ENCODE measurements at regions not wholly inside any gene's neighbourhood (a gene's known extent, or its start where the extent isn't known, plus 50 kb on each side); places are given as distances from the start of the nearest gene placed in this dataset.

DNA sequence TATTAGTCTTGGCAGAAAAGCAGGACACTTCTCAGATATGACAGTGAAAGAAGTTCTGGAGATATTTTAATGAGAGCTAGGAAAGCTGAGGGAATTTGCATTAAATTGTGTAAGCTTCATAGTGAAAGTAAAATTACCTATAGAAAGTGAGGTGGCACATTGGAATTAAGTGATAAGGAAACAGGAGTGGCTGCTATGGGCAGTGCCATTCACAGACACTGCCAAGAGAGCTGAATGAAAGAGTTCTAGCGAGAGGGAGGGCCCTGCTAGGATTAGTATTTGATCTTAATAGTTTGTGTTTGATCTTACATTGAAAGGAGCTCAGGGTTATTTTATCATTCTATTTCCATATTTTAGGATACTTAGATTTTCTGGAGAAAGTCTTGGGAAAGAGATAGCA, 351.9 kb downstream of the DDX10 start (continued):
- no peak for TF ChIP-seq POLR2AphosphoS5 (IDR thresholded peaks at IDR 0.05; ENCODE audit: low read depth, low read length)
- no peak for TF ChIP-seq ELF1 (IDR thresholded peaks at IDR 0.05; ENCODE audit: borderline replicate concordance, low read depth)
- no peak for TF ChIP-seq ZFX (IDR thresholded peaks at IDR 0.05)

- no peak overlapping the region for H3K27ac ChIP-seq (ENCODE audit: low read depth, low read length)
- ChIA-PET POLR2A (no interaction called here), RAD21 (ENCODE audit: low non-redundant PET in 1 of 2, low total read pairs in 2 of 2, uncharacterized antibody in 2 of 2, unreplicated experiment in 2 of 2) (no interaction called here), CTCF (no interaction called here)
- no peaks in the 10 kb centered on the region for H3K9me3 ChIP-seq (ENCODE audit: control insufficient read depth in 1 of 2, insufficient read depth in 1 of 2, low read depth in 1 of 2, low read length in 2 of 2)
- no peaks in the 10 kb centered on the region for H3K27me3 ChIP-seq (ENCODE audit: insufficient read depth, low read length)
- H3K9me2 ChIP-seq (ENCODE audit: insufficient read depth): no peaks in the 10 kb centered on the region
- no peak overlapping the region for H2AFZ ChIP-seq (ENCODE audit: low read depth, low read length, poor library complexity, severe bottlenecking)
- no peak overlapping the region for H3K9ac ChIP-seq (ENCODE audit: low read length)
- H3K4me3 ChIP-seq (replicated peaks in 1 of 2; ENCODE audit: low read depth in 1 of 2, low read length in 2 of 2): no peak overlapping the region
- TF ChIP-seq ZNF274 (IDR thresholded peaks at IDR 0.05; ENCODE audit: low read depth, low read length) (no peak), YY1 (IDR thresholded peaks at IDR 0.05; ENCODE audit: extremely low read depth, insufficient replicate concordance, low read depth, low read length) (no peak), POLR2AphosphoS5 (IDR thresholded peaks at IDR 0.05; ENCODE audit: low read depth, low read length) (no peak), EZH2 (IDR thresholded peaks at IDR 0.05) (no peak), JUND (IDR thresholded peaks at IDR 0.05) (no peak), SRF (IDR thresholded peaks at IDR 0.05; ENCODE audit: low read depth) (no peak), POLR2A (IDR thresholded peaks at IDR 0.05; ENCODE audit: borderline replicate concordance, extremely low read depth, insufficient read depth, insufficient read length) (no peak), CEBPB (IDR thresholded peaks at IDR 0.05; ENCODE audit: low read depth) (no peak), EGR1 (IDR thresholded peaks at IDR 0.05; ENCODE audit: low read depth) (no peak), ELF1 (IDR thresholded peaks at IDR 0.05; ENCODE audit: borderline replicate concordance, low read depth) (no peak), RAD21 (IDR thresholded peaks at IDR 0.05; ENCODE audit: low read depth) (no peak), SIN3A (IDR thresholded peaks at IDR 0.05; ENCODE audit: low read depth) (no peak), CBX3 (IDR thresholded peaks at IDR 0.05; ENCODE audit: low read depth) (no peak), SP1 (IDR thresholded peaks at IDR 0.05; ENCODE audit: low read depth) (no peak), EZH2phosphoT487 (IDR thresholded peaks at IDR 0.05; ENCODE audit: borderline replicate concordance) (no peak), FOSL1 (IDR thresholded peaks at IDR 0.05; ENCODE audit: low read depth) (no peak), REST (IDR thresholded peaks at IDR 0.05; ENCODE audit: low read depth) (no peak), ZBTB33 (IDR thresholded peaks at IDR 0.05; ENCODE audit: extremely low read depth, insufficient replicate concordance, low read length) (no peak)
- TF ChIP-seq, protein P1, sequence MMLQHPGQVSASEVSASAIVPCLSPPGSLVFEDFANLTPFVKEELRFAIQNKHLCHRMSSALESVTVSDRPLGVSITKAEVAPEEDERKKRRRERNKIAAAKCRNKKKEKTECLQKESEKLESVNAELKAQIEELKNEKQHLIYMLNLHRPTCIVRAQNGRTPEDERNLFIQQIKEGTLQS (IDR thresholded peaks at IDR 0.05): no peak
- TF ChIP-seq, protein P2, sequence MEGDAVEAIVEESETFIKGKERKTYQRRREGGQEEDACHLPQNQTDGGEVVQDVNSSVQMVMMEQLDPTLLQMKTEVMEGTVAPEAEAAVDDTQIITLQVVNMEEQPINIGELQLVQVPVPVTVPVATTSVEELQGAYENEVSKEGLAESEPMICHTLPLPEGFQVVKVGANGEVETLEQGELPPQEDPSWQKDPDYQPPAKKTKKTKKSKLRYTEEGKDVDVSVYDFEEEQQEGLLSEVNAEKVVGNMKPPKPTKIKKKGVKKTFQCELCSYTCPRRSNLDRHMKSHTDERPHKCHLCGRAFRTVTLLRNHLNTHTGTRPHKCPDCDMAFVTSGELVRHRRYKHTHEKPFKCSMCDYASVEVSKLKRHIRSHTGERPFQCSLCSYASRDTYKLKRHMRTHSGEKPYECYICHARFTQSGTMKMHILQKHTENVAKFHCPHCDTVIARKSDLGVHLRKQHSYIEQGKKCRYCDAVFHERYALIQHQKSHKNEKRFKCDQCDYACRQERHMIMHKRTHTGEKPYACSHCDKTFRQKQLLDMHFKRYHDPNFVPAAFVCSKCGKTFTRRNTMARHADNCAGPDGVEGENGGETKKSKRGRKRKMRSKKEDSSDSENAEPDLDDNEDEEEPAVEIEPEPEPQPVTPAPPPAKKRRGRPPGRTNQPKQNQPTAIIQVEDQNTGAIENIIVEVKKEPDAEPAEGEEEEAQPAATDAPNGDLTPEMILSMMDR (IDR thresholded peaks at IDR 0.05 in 2 of 3, conservative IDR thresholded peaks at IDR 0.05 in 1 of 3; ENCODE audit: borderline replicate concordance in 1 of 3, insufficient read depth in 1 of 3, low read depth in 2 of 3, low read length in 2 of 3): no peak
- no peak overlapping the region for H3K4me2 ChIP-seq (ENCODE audit: low read length)
- H3K36me3 ChIP-seq (ENCODE audit: control insufficient read depth in 1 of 2, insufficient read depth in 2 of 2, low read length in 2 of 2): no peaks in the 10 kb centered on the region
- no peak for DNase-seq (ENCODE audit: low read depth, low spot score)
- no peaks in the 10 kb centered on the region for H3K4me1 ChIP-seq (ENCODE audit: control insufficient read depth in 1 of 2, insufficient read depth in 2 of 2, low read length in 2 of 2)
- BruUV-seq (replicated peaks): no TSS peak
- ATAC-seq: no peak
- H4K20me1 ChIP-seq (ENCODE audit: insufficient read depth): no peaks in the 10 kb centered on the region
- no peaks in the 10 kb centered on the region for H3K79me2 ChIP-seq (ENCODE audit: insufficient read depth, low read length)
- intact Hi-C loops (cut with micrococcal nuclease): no loop called here
Observed at GRCh38 chr11:109017489-109017888, 352.6 kb downstream of the DDX10 start.
